ENCODE measurements at regions not wholly inside any gene's neighbourhood (a gene's known extent, or its start where the extent isn't known, plus 50 kb on each side); places are given as distances from the start of the nearest gene placed in this dataset.

DNA sequence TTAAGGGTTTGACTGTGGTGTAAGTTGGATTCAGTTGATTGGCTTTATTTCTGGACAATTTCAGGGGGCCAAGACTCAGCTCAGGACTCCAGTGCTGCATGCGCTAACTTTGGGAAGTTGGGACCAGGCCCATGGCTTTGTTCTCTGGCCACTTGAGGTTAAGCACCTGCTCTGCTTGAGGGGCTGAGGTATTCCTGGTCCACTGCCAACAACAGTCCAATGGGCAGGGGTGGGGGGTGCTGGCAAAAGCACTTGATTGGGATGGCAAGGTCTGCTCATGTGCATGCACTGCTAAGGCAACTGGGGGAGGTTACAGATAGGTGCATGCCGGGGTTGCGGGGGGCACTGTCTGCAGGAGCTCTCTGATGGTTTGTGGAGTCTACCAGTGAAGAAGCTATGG is 52.6 kb upstream of the ASB17 start:
- no peak for DNase-seq

DNA sequence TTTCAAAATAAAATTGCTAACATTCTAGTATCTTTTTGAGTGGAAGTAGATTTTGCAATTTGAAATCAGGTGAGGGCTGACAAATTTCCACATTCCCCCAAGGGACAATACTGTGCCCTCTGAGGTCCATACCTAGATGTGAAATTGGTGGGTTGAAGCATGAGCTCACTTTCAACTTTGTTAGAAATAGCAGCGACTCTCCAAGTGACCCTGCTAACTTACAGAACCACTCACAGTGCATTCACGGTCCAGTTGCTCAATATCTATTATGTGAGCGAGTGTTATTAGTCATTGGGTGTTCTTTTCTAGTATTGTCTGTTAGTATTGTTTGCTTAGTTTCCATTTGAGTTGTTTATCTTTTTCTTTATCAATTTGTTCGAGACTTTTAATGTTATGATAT is 53.6 kb upstream of the ASB17 start:
- no peak for DNase-seq

DNA sequence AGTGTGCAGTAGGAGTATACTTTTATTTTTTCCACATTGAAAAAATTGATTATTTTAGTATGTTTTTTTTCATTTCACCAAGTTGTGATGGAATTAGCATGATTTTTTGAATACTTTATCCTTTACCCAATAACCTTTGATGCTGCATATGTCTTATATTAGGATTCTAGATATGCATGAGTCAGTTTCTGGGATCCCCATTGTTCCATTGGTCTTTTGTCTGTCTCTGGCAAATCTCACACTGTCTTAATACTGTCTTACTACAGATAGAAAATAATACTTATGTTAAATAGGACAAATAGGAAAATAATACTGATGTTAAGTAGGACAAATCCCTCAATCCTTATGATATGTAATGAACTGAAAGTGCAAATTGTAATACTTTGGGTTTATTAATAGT is 54.3 kb upstream of the ASB17 start:
- DNase-seq: no peak

DNA sequence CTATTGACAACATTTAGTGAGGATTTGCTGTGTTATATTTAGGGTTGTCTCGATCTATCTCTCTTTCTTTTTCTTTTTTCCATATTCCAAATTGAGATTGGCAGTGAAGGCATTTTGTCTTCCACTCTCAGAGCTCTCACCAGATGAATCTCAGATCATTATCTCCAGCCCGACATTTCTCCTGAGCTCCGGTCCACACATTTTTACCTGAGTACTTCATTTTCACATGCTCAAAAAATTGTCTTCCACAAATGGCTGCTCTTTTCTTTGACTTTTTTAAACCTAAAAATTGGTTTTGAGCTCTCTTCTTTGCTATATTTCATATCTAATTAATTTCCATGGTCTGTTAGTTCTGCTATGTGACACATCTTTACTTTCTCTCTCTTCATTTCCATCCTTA is 56.9 kb upstream of the ASB17 start:
- no peak for DNase-seq

DNA sequence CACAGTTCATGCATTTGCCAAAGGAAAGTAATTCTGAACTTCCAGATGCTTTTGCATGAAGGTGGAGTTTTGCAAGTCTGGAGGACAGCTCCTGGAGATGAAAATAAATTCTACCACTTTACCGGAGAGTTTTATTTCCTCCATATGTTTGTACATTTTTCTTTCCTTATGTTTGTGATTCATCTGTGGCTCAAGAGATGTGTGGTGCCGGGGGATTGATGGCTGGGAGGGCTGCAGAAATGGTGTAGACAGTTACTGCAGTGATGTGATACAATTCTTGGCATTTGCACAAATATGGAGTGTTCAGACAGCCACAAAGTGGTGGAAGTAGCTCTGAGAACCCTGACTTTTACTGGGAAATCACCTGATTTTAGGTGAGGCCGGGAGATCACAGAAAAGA is 58.5 kb upstream of the ASB17 start:
- DNase-seq: no peak

DNA sequence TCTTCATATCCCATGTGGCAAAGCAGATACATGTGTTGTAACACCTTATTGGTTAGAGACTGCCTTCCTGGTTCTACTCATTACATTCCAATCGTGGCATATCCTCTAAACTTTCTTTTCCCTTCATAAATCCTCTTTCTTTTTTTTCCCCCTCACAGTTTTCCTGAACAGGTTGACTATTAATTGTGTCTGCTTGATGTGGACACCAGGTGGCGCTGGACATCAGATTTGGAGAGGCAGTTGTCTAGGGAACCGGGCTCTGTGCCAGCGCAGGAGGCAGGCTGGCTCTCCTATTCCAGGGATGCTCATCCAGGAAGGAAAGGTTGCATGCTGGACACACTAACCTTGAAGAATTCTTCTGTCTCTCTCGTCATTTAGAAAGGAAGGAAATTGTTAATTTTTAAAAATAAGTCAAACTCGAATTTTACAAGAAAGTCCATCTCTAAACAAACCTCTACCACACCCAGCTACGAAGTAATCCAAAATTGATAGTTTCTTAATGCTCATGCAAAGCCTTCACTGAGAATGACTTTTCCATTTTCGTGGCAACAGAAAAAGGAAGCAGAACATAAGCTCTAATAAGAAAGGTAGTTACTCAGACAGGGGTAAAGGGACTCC is 59.4 kb upstream of the ASB17 start:
- DNase-seq: peak; percentile 58

DNA sequence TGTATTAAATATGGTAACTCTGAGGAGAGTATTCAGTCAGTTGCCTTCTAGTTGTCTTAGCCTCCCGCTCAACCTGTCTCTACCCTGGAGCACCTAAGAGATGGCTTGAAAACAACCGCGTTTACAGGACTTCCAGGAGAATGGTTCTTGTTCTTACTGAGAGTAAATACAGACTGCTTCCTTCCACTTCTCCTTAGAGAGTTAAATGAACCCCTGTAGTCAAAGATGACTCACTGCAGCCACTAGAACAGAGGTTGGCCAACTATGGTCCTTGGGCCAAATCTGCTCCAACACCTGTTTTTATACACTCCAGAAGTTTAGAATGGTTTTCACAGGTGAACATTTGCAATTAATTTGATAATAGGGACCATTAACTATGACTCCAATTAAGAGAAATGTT is 60.1 kb upstream of the ASB17 start:
- no peak for DNase-seq

DNA sequence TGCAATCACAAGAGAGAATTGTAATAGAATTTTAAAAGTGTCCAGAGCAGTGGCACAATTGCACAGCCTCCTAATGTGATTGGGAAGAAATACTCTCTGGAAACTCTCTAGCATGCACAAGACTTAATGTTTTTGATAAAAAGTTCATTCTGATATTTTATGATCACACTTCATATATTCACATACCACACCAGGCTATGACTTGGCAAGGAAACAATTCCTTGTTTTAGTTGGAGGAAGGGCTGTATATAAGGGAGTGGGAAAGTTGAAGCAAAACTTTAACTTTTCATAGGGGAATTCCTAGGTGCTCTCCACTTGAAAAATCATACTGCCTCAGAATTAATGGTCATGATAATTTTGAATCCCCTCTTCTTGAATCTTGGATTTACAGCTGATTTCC is 61.5 kb upstream of the ASB17 start:
- no peak for DNase-seq

DNA sequence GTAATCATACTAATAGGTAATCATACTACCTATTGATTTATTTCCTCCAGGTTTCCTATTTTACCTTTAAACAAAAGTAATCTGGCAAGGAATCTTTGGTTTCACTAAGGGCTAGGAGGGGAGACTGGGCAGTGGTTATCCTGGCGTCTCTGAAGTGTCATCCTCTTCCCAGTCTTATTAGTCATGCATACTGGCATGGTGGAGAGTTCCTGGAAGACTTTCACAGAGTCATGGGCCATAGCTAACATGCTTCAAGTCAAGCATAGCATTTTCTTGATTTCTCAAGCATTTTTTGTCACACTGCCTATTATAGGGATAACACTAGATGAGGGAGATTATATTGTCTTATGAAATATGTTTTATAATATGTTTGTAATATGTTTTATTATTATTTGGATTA is 64.0 kb upstream of the ASB17 start:
- DNase-seq: no peak

DNA sequence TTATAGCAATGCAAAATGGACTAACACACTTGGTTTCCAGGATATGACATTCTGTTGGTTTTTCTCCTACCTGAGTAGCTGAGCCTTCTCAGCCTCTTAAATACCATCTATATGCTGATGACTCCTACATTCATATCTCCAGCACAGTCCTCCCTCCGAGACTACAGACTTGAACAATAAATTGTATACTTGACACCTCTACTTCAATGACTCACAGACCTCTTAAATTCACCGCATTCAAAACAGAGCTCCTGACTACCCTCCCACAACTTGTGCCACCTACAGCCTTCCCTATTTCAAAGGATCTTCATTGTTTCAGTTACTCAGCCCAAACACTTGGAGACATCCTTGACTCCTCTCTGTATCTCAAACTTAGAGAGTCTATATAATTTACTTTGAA is 66.8 kb upstream of the ASB17 start:
- no peak for DNase-seq

DNA sequence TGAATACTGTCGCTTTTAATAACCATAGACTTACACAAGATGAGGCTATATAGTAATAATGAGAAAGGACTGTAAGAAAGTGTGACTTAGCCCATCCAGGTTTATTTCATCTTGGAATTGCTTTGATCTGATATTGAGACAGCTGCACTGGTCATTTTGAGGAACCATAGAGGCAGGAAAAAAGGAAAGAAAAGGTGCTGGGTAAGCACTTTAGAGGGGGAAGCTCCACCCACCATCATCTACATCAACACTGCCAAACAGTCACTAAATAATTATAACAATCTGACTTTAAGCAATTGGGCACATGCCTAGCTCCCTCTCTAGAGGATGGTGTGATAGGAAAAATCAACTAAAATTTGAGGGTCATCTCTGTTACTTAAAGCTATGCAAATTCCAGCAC is 70.6 kb upstream of the ST6GALNAC3 start:
- no peak for DNase-seq

DNA sequence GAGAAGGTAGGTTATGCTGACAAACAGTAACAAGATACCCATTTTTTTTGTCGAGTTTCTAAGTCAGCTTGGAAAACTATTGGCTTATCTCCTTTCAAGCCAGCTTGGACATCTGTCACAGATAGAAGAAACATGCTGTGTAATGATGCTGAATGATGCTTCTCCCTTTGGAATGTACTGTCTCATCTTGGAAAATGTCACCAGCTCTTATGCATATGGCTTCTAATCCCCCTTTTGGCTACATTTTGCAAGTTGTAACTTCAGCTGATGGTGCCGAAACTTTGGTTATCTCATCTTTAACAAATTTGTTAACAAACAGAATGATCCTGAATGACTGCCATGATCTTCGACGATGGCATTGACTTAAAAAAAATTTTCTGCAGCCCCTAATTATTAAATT is 68.8 kb upstream of the ST6GALNAC3 start:
- no peak for DNase-seq

DNA sequence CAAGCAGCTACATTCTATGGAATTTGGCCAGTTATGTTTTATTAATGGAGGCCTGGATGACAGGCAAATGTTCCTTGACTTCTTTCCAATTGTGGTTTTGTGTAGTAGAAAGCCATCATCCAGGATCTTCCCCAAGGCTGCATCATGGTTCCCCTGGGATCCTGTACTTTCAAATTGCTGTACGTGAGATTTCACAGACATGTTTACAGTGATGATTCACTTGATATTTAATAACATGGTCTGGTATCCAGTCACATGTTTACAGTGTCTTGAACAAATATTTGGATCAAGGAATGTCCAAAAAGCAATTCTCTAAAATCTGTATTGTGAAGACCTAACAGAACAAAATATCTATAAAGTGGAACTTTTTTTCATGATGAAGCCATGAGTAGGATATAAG is 68.3 kb upstream of the ST6GALNAC3 start:
- DNase-seq: no peak

DNA sequence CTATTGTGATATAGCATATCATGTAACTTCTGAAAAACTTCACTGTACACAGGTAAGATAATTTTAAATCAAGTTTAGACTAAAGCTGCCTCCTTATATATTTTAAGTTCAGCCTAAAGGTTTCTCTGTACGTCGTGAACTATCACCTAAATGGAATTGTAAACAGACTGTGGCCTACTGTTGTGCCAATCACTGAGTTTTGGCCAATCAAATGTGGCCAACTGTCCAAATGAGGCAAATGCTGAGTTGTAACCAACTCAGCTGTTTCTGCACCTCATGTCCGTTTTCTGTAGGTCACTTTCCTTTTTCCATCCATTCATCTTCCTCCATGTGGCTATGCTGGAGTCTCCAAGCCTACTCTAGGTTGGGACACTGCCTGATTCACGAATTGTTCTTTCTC is 63.7 kb upstream of the ST6GALNAC3 start:
- DNase-seq: no peak

DNA sequence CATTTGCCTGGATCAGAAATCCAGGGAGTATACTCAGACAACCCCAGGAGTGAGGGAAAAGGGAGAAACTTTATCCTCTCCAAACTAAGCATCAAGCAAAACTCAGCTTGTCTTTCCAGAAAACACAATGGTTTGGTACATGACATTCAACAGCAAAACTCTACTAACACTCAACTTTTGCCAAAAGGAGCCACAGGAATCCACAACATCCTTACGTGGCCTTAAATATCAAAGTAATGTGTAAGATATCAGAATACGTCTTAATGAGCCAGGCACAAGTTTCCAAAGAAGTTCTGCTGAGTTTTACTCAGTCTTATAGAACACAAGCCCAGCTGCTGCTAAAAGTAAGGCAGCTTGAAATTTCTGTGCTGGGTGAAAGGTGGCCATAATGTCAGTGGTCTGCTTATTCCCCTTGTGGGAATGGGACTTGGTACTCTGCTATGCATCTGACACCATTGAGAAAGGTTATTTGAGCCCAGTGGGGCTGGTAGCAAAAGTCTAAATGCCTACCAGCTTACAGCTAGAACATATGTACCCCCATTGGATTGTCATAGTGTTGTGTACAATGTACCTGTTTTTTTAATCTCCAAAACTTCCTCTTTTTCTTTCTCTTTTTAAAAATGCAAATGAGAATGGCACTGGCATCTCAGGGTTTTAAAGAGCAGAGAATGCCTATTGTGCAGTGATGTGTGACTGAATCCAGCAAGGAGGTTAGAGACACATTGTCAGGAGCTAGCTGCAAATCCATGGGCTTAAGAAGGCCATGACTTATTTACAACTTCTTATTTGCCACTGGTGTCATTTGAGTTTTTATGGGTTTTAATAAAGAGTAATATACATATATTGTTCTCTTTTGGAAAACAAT is 62.0 kb upstream of the ST6GALNAC3 start:
- no peak for DNase-seq

DNA sequence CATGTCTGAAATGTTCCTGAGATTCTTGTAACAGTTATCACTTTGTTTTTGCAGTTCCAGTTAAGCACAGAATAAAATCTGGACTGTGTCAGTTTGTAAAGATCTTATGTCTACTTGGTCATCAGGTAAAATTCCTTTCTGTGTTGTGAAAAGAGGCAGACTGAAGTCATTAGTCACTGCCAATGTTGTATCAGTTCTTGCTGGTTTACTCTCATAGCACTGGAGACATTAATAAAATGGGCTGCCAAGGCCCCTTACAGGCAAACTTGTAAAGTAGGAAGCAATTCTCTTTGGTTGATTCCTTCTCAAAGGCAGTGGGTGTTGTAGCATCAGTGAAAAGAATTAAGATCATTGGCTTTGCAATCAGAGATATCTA is 61.4 kb upstream of the ST6GALNAC3 start:
- no peak for DNase-seq

DNA sequence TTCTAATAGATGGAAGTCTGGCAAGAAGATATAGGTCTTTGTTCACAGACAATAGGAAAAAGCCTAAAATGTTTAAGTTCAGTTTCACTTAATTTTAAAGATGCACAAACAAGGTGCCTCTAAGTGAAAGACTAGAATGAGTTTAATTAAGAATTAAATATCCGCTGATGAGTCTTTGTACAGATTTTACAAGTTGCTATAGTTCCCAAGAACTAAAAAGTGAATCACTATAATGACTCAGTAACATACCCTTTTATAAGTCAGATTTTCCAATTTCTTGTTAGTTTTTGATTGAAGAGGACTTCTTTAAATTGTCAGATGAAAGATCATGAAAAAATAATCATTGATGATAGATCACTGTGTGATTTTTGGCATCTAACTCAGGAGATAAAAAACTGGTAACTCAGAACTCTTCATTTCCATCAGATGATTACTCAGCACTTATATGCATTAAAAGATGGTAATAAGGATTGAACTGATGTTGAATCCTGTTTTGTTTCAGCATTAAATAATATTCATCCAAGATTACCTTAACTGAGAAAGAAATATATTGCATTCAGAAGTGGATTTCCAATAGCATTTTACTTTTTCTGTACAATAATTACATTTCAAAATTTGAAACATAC is 59.0 kb upstream of the ST6GALNAC3 start:
- DNase-seq: no peak

DNA sequence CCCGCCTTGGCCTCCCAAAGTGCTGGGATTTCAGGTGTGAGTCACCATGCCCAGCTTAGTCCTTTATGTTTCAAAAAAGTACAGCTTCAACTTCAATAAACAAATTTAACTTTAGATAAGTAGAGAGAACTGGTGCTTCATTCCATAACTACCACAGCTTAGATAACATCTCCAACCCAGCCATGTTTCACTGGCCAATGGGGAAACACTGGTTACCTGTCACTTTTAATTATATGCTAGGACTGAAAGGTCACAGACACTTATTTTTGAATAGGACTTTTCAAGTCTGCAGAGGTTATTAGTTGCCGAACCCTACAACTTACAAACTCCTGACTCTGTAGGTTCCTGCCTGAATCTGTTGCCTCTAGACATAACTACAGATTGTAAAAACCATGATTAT is 56.5 kb upstream of the ST6GALNAC3 start:
- no peak for DNase-seq

DNA sequence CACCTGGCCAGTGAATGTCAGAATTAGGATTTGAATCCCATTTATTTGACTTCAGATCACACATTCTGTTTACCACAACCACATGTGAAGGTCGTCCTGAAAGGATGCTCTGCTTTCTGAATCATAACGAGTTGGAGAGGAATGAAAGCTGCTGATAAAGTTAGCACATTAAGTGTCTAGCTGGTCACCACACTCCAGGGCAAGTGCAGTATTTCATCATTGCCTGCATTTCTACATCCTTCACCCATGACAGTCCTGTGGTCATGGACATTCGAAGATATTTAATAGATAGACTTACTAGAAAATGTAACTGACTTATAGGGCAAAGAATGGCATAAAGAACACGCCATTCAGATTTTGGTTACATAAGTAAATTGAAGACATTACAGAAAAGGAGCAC is 52.7 kb upstream of the ST6GALNAC3 start:
- no peak for DNase-seq

DNA sequence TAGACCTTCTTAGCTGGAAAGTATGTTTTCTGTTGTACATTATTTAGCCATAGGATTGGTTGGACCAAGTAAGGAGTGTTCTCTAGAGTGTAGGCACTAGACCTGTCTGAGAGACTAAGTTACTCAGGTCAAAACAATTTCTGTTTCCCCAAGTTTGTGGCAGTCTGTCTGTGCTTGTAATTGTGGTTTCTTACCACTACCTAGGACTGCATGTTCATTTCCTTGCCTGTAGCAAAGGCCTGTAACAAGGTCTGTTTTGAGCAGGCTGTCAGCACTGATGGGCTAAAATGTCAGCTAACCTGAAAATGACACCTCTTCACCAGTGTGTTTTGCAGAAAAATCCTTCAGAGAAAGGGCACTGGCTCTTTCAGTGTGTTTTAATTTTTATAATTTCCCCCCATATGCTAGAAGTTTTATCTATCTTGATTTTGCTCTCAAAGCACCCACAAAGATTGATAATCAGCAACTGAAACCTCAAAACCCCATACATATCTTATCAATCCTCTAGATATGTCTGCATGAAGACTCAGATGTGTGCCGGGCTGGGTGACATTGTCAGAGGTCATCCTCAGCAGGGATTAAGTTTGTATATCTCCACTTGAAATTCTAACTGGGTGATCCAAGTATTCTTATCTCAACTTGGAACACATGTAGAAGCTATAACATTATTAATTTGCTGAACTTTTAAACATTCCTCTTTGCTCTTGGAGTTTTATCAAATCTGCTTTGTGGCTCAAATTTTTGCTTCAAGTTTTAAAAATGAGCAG is 50.7 kb upstream of the ST6GALNAC3 start:
- no peak for DNase-seq

Measured in CD4-positive, alpha-beta T cell treated with Interleukin-17A for 1 hour (primary cell).